NCI-H1105 treated with DMSO at 0.1 percent for 48 hours (cell line): ENCODE measurements at regions not wholly inside any gene's neighbourhood (a gene's known extent, or its start where the extent isn't known, plus 50 kb on each side); places are given as distances from the start of the nearest gene placed in this dataset.

Source experiments
- DNase-seq: peaks from one replicate; lab custom pipeline; 2025; lab: John Stamatoyannopoulos, UW

DNA sequence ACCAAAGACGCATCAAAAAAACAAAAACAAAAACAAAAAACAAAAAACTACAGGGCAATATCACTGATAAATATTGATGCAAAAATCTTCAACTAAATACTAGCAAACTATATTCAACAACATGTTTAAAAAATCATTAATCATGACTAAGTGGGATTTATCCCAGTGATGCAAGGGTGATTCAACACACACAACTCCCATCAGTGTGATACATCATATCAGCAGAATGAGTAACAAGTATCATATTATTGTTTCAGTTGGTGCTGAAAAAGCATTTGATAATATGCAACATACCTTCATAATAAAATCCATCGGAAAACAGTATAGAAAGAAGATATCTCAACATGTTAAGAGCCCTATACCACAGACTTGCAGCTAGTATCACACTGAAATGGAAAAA, 953.0 kb downstream of the AMY1C start:
- DNase-seq = no peak

DNA sequence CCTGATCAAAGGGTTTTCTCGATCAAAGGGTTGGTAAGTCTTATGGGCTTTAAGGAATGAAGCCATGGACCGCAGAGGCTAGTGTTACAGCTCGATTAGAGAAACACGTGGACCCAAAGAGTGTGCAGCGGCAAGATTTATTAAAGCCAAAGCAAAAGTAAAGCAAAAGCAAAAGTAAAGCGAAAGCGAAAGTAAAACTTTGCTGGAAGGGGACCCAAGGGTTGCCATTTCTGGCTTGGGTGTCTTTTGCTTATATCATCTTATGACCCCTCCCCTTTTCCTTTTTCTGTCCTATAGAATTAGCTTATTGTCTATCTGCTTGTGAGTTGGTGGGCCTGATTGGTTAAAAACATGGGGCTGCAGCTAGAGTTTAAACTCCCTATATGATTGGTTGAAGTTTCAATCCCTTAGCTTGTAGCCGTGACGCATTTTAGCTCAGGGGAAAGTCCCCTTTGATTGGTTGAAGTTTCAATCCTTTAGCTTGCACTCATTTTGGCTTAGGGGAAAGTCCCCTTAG, 957.0 kb downstream of the AMY1C start:
- DNase-seq = peak; percentile 11

DNA sequence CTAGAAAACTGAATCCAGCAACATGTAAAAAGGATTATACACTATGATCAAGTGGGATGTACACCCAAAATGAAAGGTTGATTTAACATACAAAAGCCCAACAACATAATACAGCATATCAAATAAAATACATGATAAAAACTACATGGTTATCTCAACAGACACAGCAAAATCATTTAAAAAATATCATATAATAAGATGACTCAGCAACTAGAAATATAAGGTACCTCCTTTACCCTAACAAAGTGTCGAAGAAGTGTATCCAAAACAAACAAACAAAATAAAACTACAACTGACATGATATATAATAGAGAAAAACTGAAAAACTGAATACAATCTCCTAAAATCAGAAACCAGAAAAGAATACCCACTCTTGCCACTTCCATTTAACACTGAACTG, 969.1 kb downstream of the AMY1C start:
- no peak for DNase-seq

DNA sequence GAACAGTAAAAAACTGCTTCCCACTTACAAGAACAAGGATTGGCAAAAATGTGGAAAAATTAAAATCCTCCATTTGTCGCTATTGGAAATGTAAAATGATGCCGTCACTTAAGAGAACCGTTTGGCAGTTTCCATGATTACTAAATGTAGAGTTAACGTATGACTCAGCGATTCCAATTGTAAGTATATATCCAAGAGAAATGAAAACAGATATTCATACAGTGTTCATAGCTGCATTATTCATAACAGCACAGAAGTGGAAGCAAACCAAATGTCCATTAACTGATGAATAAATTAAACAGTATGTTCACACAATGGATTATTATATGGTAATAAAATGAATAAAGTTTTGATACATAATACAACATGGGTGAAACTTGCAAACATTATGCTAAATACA, 971.0 kb downstream of the AMY1C start:
- DNase-seq = no peak

DNA sequence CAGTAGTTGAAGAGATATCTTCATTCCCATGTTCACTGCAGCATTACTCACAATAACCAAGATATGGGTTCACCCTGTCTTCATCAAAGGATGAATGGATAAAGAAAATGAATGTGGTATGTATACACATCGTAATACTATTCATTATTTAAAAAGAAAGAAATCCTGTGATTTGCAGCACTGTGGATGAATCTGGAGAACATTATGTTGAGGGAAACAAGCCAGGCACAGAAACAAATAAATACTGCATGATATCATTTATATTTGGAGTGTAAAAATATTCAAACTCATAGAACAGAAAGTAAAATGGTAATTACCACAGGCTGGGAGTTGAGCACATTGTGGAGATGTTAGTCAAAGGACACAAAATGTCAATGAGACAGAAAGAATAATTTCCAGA, 977.2 kb downstream of the AMY1C start:
- no peak for DNase-seq

DNA sequence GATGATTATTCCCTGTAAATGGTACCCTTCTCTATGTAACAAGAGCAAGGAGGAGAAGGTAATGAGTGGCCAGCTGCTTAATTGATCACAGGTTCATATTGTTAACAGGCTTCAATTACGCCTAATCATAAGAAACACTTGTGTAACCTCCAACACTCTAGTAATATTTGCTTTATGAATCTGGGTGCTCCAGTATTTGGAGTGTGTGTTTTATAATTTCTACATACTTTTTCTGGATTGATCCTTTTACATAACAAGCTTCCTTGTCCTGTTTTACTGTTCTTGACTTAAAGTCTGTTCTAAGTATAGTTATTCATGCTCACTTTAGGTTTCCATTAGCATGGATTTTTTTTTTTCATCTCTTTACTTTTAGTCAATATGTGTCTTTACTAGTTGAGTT, 984.2 kb downstream of the AMY1C start:
- DNase-seq = peak; percentile 42

DNA sequence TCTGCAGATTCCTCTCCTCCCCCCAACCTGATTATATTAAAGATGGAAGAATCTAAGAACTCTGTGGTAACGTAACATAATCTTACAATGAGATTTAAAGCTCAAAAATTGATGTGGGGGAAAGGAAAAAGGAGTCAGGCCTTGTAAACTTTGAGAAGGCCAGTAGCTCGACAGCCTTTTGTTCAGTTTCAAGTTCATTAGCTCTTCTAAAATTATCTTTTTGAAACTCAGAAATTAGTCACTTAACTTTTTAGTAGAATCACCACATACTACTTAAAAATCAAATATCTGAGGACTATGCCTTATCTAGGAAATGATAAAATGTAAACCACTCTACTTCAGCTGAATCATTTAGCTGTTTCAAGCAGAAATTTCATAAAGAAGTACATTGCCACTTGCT, 996.2 kb downstream of the AMY1C start:
- no peak for DNase-seq

DNA sequence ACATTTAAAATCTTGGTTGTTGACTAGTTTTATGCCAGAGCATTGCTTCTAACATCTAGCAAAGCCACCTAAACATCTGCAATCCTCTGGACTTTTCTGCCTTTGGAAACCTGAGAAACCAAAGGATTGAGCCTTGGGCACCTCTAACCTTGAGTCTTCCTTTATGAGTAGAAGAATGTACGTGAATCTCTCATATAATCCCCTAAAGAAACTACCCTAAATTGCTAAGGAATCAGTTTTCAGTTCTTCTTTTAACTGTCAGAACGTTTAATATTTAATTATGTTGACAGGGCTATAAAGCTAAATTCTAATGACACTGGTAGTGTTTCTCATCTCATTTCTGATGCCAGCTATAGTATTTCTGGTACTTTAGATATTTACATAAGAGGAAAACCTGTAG, 997.3 kb downstream of the AMY1C start:
- no peak for DNase-seq

DNA sequence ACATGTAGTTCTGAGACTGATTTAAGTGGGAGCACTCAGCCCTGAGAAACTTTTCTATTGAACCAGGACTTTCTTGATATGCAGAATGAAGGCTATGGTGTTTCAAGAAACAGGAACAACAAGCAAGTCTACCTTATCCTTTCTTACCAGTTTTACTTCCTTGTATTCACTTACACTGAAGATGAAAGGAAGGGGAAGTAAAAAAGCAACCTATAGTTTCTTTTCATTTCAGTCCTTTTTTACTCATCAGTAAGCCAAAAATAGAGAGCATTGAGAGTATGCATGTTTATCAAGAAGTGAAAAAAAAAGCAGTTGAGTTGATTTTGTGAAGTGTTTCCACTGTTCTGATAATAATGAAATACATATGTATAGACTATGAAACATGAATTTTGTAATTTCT, 1010.3 kb downstream of the AMY1C start:
- DNase-seq = no peak

DNA sequence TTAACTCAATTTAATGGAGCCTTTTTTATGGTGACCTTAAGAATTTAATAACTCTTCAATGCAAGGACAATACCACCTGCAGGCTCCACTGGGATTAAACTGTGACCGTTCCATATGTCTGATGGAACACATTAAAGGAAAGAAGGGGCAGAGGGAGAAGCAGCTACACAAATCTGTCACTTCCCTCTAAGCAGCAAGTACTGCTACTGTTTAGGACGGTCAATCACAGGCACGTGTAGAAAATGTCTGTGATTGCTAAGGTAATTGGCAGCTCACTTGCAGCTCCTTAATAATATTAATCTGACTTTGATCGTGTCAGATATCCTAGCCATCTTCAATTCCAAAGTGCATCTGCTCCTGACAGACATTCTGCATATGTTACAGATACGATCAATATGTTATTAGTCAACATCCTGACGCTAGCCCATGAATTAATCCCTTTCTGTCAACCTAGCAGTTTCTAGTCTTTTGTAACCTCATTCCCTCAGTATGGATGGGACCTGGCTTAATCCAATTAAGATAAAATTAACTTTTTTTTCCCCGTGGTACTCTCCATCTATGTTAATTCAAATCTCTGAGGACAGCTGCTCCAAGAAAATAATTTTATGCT, 1012.4 kb downstream of the AMY1C start:
- DNase-seq = no peak

DNA sequence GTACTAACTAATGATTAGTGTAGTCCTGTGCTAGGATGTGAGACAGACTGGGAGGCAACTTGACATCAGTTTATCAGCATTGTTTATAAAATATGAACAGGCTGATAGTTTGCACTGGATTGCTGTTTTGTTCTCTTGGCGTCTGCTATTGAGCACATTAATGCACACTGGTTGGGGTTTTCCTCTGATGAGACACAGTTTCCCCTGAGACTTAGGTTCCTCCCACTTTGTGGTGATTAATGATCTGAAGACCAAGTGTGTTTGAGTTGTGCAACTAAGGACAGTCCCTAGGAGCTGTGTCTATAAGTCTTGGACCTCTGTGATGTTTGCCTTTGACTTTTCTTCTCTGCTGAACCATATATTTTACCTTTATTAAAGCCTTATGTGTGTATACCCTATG, 1015.4 kb downstream of the AMY1C start:
- no peak for DNase-seq

DNA sequence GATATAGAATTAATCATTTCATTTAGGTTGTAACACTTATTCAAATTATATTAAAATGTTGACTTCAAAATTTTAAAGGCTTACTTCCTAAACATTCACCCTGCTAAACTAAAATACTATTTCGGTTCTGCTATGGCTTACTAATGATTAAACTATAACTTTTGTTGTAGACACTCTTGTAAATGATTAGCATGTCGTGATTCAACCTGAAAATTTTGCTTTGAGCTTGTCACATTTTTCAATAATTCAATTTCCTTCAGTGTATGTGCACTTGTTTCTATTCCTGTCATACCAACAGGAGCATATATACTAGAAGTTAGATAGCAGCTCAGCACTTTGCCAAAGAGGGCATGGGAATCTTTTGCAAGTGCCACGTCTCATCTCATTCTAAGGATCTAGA, 1018.8 kb downstream of the AMY1C start:
- no peak for DNase-seq

DNA sequence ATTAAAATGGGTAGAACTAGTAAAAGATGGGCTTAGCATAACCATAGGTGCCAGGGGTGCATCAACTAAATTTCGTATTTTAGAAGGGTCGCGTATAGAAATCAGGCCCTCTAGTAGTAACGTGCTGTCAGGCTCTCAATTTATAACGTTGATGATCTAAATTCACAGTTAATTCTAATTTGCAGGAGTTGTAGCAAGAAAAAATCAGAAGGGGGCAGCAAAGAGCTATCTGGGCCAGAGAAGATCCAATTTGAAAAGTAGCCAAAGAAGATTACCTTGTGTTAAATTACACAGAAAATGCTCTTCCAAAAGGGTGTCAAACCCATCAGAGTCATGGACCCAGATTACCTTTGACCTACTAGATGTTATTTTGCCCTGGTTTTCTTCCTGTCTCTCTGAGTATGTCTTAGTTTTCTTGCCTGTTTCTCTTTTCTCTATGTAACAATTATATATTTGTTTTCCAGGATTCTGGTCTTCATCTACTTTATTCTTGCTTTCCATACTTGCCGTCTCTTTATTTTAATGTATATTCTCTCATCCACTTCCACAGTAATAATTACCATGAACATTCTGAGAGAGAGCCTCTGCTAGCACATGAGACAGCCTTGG, 1030.9 kb downstream of the AMY1C start:
- peak; percentile 75 for DNase-seq

DNA sequence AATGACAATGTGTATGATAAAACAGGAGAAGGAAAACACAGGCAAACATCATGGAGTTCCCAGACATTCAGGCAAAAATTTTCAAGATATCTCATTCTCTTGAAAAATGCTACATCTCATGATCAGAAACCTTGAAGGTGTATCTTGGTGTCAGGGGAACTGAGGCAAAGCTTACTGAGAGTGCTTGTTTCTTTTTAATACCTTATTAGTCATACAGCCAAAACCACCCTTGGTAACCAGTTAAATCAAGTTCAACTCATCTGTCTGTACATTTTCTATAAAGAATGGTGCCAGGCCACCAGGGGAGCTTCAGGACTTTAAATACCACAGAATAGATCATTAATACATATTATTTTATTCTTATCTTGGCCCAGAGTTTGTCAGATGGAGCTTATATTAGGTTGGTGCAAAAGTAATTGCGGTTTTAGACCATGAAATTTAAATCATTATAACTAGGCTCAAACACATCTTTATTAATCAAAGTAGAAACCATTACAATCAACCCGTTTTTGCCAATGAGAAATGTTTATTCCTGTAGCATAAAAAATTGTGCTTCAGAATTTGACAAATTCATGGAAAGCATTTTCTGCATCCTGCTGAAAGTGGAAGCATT, 1036.0 kb downstream of the AMY1C start:
- DNase-seq = no peak

DNA sequence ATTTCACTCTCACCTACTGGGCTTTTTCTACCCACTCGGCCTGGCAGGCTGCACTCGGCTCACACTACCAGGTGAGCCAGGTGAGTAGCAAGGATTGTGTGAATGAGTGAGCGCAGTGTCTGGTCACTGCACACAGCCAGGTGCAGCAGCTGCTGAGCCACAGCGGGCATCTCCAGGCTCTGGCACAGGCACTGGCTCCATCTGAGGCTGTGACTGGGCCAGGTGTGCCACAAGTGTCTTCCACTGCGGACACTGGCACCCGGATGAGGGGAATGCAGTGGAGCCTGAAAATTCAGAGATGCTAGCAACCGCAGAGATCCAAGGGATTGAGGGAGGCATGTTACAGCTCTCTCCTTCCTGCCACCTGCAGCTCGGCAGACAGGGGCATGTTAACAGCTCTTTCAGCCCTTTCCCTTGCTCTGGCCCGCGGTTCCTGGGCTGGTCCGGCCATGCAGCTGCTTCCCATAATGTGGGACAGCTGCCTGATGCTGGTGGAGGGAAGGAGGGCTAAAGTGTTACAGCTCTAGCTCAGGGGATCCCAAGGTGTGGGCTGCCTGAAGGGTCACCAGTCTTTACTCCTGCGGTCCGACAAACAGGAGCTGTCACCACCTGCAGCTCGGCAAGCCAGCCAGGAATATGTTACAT, 1038.3 kb downstream of the AMY1C start:
- DNase-seq = no peak

DNA sequence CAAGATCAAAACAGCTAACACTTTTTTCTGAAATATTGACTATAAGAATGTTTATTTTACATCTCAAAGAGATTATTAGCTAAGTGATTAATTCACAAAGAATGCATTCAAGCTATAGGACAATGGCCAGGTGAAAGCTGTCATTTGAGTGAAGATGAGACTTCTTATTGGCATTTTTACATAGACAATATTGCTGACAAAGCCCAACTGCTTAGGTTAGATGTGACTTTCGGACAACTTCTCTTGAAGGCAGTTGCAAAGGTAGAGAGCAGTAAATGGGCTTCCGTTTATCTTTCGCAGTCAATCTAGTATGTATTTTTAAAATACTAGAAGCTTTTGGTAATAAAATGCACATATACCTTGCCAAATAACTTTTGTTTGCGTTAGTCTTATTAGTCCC, 1041.3 kb downstream of the AMY1C start:
- DNase-seq = no peak

DNA sequence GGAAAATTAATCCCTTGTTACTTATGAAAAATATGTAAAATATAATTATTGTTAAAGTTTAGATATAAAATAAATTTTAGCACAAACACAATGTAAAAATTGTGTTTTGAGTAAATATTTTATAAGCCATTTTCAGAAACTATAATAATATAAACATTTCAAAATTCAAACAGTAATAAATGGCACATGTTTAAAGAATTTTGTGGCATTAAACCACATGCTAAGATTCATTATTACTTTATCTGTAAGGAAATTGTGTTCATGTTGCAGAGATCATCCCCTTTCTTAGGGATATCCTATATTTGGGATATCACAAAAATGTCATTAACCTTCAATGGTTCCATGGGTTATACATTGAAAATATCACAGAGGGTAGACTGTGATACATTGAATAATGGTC, 1044.3 kb downstream of the AMY1C start:
- no peak for DNase-seq

DNA sequence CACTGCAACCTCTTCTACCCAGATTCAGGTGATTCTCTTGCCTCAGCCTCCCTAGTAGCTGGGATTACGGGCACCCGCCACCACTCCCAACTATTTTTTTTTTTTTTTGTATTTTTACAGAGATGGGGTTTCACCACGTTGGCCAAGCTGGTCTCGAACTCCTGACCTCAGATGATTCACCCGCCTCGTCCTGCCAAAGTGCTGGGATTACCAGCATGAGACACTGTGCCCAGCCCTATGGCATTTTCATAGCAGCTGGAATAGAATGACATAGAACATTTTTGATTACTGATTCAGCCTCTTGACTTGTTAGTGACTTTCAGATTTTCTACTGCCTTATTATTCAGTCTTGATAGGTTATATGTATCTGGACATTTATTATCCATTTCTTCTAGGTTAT, 1046.2 kb downstream of the AMY1C start:
- DNase-seq = no peak

DNA sequence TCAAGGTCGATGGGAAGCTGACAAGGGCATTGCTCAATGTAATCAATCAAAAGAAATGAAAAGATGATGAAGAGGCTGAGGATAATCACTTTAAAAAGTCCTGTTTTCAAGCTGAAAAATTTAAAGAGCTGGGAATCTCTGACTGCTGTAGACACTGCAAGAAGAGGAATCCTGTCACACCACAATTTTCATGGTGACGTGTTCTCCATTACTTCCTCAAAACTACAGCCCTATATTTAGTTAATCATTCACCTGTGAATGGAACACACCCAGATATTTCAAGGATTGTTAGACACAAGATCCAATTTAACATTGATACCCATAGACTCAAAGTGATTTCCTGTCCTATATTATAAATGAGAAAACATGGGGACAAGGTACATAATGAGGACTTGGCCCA, 1048.3 kb downstream of the AMY1C start:
- no peak for DNase-seq

DNA sequence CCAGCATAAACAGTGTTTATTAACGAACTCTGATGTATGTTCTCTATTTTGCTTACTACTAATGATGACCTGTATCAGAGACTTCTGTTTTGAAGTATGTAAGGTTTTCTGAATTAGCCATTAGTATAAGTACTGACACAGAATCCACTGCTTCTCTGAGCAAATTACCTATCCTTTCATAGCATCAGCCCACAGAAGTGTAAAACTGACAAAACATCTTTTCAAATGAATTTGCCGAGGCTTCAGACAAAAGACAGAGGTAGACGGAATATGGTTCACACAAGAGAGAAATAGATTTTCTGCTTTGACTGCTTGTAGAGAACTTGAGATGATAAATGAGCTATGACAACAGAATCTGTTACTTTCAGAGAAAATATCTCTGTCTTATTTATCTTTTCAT, 1051.6 kb downstream of the AMY1C start:
- DNase-seq = no peak

DNA sequence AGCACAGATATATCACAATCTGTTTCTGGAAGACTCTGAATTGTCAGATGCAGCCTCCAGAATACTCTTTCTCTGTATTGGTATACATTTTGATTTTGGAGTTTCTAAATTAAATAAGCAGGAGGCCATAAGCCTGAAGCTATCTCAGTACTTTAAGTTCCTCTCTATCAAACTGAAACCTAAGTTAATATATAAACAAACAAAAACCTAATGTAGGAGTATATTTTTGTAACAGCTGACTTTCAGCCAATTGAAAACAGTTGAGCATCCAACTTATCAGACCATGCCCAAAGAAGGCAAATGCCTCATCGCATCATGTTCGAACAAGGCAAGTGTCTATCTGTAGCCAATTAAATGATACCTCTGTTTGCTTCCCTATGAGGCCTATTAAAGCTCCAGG, 1054.4 kb downstream of the AMY1C start:
- no peak for DNase-seq

DNA sequence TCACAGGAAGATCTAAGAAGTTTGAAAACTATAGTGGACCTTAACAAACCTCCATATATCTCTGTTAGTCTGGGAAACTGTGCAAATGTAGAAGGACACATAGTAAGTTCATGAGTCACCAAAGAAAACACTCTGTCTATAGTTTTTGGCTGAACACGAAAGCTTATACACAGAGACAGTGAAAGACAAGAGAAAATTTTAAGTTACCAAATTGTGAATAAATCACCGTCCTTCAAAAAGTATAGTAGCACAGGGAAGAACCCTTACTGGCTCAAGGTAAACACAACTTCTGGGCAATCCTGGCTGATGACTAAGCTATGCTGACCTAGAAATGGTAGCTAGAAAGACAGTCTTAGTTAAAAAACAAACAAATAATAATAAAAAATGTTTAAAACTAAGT, 1057.9 kb downstream of the AMY1C start:
- DNase-seq = no peak

DNA sequence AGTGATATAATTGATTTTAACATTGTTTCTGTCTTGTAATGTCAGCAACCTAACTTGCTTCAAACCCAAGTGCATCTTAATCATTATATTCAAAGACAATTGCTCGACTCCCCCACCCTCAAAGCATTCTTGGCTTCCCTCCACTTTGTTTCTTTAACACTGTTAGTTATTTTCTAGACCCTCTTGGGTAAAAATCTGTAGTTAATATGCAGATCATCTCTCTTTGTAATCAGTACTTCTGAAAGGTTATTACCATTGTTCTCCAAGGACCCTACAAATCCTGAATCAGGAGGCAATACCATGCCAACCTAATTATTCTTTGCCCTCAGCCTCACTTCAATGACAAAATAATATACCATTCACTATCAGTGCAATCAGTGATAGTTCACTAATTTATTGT, 1075.7 kb downstream of the AMY1C start:
- DNase-seq = no peak
